UCSD-AML1 (cell line): ENCODE measurements at regions not wholly inside any gene's neighbourhood (a gene's known extent, or its start where the extent isn't known, plus 50 kb on each side); places are given as distances from the start of the nearest gene placed in this dataset.
"Not testable (repeated sequence)": the region's sequence is repeated elsewhere in the genome, so short reads cannot be mapped to it uniquely, and the experiment has no call there.

Source experiments
- DNase-seq: peaks from one replicate; lab custom pipeline; 2025; ENCODE audit not compliant: unreplicated experiment; lab: John Stamatoyannopoulos, UW

DNA sequence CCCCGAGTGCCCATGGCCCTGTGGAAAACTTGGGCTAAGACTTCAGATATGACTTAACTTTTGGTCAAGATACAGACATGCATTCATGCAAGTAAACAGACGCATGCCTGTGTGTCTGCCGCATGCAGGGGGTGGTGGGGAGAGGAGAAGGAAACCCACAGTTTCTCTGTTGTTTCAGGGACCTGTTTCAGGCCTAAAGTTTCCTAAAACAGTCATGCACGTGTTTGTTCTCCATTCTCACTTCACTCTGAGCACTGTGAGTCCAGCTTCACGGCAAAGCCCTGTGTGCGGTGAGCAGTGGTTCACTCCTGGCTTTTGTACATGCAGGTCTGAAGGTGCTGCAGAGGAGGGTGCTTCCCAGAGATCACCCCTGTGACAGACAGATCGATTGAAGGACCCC lies 158.7 kb downstream of the FOXL1 start:
- DNase-seq = no peak

GRCh38 chr16:86738322-86738721 lies 160.0 kb downstream of the FOXL1 start:
- DNase-seq = not testable (repeated sequence)

DNA sequence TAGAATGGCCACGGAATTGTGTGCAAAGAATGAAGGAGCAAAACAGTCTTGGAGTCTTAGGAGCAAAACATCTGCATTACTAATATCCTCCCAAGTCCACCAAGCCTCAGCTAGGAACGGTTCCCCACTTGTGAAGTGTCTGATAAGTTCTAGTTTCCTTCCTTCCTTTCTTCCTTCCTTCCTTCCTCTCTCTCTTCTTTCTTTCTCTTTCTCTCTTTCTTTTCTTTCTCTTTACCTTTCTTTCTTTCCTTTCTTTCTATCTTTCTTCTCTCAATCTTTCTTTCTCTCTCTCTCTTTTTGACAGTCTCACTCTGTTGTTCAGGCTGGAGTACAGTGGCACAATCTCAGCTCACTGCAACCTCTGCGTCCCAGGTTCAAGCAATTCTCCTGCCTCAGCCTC lies 160.8 kb downstream of the FOXL1 start:
- no peak for DNase-seq

DNA sequence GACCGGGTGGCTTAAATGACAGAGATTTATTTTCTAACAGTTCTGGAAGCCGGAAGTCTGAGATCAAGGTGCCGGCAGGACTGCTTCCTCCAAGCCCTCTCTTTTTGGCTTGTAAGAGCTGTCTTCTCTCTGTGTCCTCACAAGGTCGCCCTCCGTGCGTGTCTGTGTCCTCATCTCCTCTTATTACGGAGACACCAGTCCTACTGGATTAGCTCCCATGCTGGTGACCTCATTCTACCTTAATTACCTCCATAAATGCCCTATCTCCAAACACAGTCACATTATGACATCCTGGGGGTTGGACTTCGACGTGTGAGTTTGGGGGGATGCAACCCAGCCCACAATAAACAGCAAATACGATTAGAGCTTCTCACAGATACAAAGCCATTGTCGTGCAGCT lies 161.5 kb downstream of the FOXL1 start:
- DNase-seq = no peak

DNA sequence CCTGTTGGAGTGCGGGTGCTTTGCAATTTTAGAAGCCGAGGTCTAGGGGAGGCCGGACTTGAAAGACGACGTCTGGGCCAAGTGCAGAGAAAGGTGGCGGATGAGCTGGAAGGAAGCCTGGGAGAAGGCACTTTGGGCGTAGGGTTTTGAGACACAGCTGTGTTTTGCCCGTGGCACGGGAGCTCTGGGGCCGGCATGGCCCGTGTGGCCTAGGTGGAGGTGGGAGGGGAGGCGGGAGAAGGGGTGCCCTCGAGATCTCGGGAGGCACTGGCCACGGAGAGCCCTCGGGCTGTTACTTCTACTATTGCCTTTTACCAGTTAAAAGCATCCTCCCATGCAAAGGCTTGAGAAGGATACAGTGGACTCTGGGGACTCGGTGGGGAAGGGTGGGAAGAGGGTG lies 161.9 kb downstream of the FOXL1 start:
- no peak for DNase-seq

DNA sequence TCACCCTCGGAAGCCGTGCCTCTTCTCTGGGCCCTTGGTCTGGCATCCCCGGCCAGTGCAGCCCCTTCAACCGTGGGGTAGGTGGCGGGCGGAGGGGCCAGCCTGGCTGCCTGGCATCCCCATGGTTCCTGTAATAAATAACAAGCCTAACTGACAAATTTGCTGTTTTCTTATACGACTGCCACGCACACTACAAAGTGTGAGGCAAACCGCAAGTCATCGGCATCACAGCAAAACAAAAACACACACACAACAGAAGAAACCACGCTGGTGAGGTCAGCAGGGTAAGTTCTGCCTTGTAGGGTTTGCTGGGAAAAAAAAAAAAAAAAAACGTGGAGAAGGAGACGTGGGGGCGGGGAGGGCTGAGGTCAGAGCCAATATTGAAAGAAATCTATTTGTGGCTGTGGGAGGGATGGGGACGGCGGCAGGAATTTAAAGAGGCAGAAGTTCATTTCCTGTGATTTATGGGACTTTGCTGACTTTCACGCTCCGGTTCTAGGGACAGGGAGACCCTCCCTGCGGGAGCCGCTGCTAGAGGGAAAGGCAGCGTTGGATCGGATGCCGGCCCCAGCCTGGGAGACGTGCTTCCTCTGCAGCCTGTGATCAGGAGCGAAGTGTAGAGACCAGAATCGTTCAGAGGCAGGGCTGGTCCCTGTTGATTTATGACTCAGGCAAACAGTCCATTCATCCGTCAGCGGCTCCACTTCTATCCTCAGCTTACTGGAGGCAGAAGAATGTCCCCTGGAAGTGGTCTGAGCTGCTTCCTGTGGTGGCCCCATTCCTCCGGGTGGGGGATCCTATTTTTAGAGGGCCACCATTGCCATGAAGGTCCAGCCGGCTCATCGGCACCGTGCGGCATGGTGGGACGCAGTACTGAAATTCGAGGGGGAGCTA lies 162.8 kb downstream of the FOXL1 start:
- DNase-seq = peak; percentile 37

GRCh38 chr16:86747761-86748160 lies 169.4 kb downstream of the FOXL1 start:
- DNase-seq = no peak

DNA sequence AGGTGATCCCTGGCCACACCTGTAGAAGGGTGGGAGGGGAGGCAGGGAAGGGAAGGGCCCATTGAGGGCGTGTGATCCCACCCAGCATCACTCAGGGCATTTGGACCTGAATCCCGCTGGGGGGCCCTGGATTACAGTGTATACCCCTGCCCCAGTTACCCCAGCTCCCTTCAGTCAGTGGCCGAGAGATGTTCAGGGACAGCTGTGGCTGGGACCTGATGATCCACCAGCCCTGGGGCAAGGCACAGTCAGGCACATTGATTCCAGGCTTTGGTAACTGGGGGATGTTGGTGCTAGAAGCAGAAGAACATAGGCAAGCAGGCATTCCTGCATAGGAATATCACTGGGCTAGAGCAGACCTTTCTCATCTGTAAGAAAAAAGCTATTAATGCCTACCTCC lies 170.3 kb downstream of the FOXL1 start:
- DNase-seq = no peak

DNA sequence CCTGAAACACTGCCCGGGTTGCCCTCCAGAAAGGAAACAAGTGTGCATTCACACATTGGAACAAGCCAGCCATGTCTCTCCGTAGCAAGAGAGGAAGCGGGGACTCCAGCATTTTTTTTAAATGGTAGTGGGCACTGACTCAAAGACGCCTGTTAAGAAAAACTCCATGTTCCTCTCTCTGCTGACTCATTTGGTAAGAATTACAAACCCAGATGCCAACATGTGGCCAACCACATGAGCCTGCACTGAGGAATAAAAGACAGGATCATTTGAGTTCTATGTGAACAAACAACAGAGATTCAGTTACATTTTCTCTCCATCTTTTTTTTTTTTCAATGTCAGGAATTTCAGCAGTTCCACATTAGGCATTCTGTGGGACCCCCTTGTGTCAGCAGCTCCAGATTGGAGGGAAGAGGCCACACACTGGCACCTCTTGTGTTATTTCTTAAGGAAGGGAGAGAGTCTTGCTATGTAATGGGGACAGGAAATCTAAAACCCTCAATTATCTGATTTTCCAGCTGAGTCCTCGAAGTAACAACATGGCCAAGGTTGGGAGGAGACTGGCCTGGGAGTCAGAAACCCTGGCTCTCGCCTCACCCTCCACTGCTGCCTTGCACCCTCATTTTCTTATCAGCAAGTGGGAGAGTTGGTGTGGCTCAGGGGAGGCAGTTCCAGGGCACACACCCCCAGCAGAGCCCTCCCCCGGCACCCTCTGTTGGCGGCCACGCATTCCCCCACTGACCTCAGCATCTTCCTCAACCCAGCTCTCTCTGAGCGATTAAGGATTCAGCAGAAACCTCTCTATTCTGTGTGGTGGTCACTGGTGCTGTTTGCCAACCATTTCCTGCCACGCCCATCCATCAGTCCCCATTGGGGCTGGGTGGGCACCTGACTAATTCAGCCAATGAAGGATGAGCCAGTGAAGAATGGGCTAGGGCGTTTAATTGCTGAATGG lies 173.0 kb downstream of the FOXL1 start:
- no peak for DNase-seq

- no peak for DNase-seq
These were observed 174.3 kb downstream of the FOXL1 start for GRCh38 chr16:86752582-86753175.

GRCh38 chr16:86753399-86753798 lies 175.1 kb downstream of the FOXL1 start:
- DNase-seq = no peak

DNA sequence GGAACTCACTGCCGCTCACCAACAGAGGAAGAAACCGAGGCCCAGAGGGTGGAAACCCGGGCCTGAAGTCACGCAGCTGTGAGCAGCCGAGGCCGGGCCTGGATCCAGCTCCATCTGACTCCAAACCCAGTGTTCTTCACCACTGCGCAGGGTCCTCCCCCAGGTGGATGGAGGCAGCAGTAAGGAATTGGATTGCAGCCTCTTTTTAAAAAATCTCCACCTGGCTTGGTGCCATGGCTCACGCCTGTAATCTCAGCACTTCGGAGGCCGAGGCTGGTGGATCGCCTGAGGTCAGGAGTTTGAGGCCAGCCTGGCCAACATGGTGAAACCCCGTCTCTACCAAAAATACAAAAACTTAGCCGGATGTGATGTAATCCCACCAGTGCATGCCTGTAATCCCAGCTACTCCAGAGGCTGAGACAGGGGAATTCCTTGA lies 177.2 kb downstream of the FOXL1 start:
- DNase-seq = no peak

DNA sequence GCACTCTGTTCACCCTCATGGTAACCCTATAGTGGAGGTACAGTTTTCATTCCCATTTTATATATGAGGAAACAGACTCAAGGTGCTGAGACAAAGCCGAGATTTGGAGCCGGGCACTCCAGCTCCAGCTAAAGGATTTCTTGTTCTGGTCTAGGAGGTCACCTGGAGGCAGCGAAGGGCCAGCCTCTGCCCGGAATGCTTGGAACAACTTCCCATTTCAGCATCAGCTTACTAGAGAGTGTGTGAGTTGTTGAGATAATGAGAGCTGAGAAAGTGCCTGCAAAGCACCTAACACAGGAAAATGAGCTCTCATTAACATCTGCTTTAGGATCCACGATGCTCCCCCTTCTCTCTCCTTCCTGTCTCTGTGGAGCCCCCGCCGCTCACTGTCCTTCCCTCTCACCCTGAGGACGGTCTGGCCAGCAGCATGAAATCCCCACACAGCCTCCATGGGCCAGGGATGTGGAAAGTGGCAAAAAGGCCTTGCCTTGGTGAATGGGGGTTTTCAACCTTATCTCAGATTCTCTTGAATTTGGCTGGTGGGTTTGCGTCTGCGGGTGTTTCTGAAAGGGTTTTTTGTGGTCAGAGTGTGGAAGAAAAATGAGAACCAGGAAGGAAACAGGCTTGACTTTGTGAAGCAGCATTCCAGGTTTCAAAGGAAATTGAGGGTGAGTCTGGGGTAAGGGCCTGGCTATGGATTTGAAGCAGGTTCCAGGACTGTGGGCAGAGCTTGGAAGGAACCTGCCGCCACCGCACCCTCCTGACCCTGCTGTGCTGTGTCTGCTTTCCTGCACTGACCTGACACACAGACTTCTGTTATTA lies 178.7 kb downstream of the FOXL1 start:
- DNase-seq = peak; percentile 26

GRCh38 chr16:86757704-86758040 lies 179.3 kb downstream of the FOXL1 start:
- no peak for DNase-seq

- DNase-seq = no peak
These were observed 180.6 kb downstream of the FOXL1 start for GRCh38 chr16:86758932-86759331.

- DNase-seq = peak; percentile 43
These were observed 183.0 kb downstream of the FOXL1 start for GRCh38 chr16:86761111-86762031.

- DNase-seq = no peak
These were observed 183.7 kb downstream of the FOXL1 start for GRCh38 chr16:86762095-86762494.

- DNase-seq = no peak
These were observed 185.5 kb downstream of the FOXL1 start for GRCh38 chr16:86763819-86764218.

- no peak for DNase-seq
These were observed 186.2 kb downstream of the FOXL1 start for GRCh38 chr16:86764551-86764950.
